ENCODE measurements at regions not wholly inside any gene's neighbourhood (a gene's known extent, or its start where the extent isn't known, plus 50 kb on each side); places are given as distances from the start of the nearest gene placed in this dataset.

DNA sequence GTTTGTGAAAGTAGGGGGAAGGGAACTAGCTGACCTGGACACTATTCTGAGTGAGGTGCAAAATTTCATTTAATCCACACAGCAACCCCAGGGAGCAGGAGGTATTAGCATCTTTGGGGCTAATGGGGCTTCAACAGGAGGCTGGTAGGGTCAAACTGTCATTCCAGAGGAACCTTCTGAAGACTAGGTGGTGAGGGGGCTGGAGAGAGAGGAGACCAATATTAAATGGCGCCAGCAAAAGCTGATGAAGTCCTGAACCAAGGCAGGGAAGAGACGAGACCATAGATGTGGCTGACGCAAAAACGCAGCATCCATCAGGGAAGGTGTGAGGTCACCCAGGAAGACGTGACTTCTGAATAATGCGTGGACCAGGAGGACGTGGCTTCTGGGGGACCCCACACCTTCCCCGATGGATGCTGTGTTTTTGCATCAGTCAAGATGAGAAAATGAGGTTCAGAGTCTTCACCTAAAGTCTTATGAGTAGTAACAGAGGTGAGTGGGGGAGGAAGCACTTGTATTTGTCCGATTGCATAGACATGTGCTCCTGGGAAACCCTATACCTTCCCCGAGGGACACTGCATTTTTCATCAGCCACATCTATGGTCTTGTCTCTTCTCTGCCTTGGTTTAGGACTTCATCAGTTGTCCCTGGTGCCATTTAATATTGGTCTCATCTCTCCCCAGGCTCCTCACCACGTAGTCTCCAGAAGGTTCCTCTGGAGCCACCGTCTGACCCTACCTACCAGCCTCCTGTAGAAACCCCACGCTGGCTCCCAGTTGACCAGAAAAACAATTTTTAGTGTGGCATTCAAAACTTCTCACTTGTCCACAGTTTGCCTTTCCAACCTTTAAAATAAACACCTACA lies 188.6 kb downstream of the MYCN start:
- Histone ChIP-seq H3K27me3 (replicated peaks; ENCODE audit: insufficient read depth) (no peaks in the 10 kb centered on the region), H3K4me1 (replicated peaks) (no peaks in the 10 kb centered on the region), H3K9me3 (no peaks in the 10 kb centered on the region), H3K4me3 (no peak overlapping the region), H3K36me3 (no peaks in the 10 kb centered on the region), H3K27ac (no peak overlapping the region)
- DNase-seq (ENCODE audit: low spot score) = peak; percentile 0
- TF ChIP-seq, protein P1, sequence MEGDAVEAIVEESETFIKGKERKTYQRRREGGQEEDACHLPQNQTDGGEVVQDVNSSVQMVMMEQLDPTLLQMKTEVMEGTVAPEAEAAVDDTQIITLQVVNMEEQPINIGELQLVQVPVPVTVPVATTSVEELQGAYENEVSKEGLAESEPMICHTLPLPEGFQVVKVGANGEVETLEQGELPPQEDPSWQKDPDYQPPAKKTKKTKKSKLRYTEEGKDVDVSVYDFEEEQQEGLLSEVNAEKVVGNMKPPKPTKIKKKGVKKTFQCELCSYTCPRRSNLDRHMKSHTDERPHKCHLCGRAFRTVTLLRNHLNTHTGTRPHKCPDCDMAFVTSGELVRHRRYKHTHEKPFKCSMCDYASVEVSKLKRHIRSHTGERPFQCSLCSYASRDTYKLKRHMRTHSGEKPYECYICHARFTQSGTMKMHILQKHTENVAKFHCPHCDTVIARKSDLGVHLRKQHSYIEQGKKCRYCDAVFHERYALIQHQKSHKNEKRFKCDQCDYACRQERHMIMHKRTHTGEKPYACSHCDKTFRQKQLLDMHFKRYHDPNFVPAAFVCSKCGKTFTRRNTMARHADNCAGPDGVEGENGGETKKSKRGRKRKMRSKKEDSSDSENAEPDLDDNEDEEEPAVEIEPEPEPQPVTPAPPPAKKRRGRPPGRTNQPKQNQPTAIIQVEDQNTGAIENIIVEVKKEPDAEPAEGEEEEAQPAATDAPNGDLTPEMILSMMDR (IDR thresholded peaks at IDR 0.05) = no peak
- TF ChIP-seq POLR2A (IDR thresholded peaks at IDR 0.05) (no peak), POLR2AphosphoS5 (IDR thresholded peaks at IDR 0.05) (no peak)
- WGBS = 92% methylated on average over 13 of the region's 13 CpGs
- intact Hi-C loops (cut with DNase I) = no loop called here

DNA sequence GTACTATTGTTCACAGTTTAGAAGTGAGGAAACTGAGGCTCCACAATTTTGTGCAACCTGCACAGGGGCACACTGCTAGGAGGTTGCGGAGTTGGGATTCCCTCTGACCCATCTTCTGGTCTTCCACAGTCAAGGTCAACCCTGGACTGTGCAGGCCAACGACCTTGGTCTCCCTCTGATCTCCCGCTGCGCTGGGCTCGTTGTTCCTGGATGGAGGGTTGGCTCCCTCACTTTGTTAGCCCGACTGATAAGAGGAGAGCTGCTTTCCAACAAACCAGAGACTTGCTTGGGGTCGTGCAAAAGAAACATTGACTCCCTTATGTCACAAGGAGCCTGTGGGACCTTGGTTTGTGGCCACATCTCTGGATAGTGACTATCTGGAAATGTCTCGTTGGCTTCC lies 187.6 kb downstream of the MYCN start:
- TF ChIP-seq, protein P1 (IDR thresholded peaks at IDR 0.05) = no peak
- TF ChIP-seq POLR2A (IDR thresholded peaks at IDR 0.05) (no peak), POLR2AphosphoS5 (IDR thresholded peaks at IDR 0.05) (no peak)
- whole genome bisulfite sequencing = 77% methylated on average over 8 of the region's 8 CpGs
- H3K9me3 ChIP-seq = no peaks in the 10 kb centered on the region
- H3K36me3 ChIP-seq = no peaks in the 10 kb centered on the region
- no peaks in the 10 kb centered on the region for H3K27me3 ChIP-seq (replicated peaks; ENCODE audit: insufficient read depth)
- H3K4me3 ChIP-seq = no peak overlapping the region
- intact Hi-C loops (cut with DNase I) = no loop called here
- DNase-seq (ENCODE audit: low spot score) = peak; percentile 1
- no peak overlapping the region for H3K27ac ChIP-seq
- H3K4me1 ChIP-seq (replicated peaks) = no peaks in the 10 kb centered on the region

DNA sequence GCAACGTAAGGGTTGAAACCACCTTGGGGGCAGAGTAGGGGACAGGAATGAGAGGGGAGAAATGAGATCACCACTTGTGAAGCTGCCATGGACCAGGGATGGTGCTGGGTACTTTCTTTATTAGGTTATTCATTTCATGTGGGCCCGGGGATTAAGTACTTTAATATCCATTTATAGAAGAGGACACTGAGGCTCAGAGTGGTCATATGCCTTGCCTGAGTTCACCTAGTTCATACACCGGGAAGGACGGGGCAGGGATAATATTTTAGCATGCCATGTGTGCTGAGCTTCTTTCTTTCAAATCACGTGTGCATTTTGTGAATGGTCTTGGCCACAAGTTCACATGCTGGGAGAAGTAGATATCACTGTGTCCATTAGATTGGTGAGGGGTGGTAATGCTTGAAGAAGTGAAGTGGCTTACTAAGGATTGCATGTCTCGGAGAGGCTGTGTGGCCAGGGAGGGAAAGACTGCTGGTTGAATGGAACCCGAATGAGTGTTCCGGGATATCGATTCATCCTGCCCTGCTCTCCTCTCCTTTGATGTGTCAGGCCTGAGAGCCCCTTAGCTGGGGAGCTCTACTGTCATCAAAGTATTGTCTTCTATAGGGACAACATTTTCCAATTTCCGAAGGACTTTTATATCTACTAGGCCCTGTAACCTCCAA lies 187.1 kb downstream of the MYCN start:
- Histone ChIP-seq H3K4me1 (replicated peaks) (no peaks in the 10 kb centered on the region), H3K27ac (no peak overlapping the region), H3K36me3 (no peaks in the 10 kb centered on the region), H3K27me3 (replicated peaks; ENCODE audit: insufficient read depth) (no peaks in the 10 kb centered on the region), H3K9me3 (no peaks in the 10 kb centered on the region), H3K4me3 (no peak overlapping the region)
- TF ChIP-seq POLR2A (IDR thresholded peaks at IDR 0.05) (no peak), POLR2AphosphoS5 (IDR thresholded peaks at IDR 0.05) (no peak)
- TF ChIP-seq, protein P1 (IDR thresholded peaks at IDR 0.05) = no peak
- DNase-seq (ENCODE audit: low spot score) = no peak
- intact Hi-C loops (cut with DNase I) = no loop called here
- 95% methylated on average over 10 of the region's 10 CpGs for WGBS

DNA sequence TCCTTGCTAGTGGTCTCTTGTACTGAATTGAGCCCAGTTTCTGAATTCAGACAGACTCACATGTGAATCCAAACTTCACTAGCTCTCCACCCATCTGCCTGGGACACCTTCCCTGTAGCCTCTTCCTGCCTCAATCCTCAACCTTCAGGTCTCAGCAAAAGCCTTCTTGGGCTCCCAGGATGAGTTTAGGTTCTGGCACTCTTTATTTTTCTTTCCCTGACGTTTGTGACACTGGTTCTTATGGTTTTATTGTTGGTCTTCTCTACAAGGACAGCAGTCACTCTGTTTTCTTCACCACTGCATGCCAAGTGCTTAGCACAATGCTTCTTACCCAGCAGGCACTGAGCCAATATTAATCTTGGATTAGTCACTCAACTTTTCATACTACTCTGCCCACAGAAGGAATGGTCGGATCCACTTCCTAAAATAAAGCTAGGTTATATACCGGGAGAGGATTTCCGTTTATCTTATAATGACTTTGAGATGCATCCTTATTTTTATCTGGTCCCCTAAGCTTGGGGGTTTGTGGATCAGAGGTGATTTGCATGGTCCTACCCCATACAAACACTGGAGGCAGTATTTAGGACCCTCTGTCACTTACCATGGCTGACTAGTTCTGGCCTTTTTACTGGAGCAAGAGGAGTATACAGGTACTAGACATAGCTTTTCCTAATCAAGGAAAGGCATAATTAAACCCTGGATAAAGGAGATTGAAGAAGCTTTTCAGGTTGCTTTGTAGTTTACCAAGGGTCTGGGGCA lies 186.3 kb downstream of the MYCN start:
- no peaks in the 10 kb centered on the region for H3K9me3 ChIP-seq
- 67% methylated on average over 4 of the region's 4 CpGs for WGBS
- no peaks in the 10 kb centered on the region for H3K27me3 ChIP-seq (replicated peaks; ENCODE audit: insufficient read depth)
- intact Hi-C loops (cut with DNase I) = no loop called here
- H3K4me3 ChIP-seq = no peak overlapping the region
- TF ChIP-seq, protein P1 (IDR thresholded peaks at IDR 0.05) = no peak
- TF ChIP-seq POLR2A (IDR thresholded peaks at IDR 0.05) (no peak), POLR2AphosphoS5 (IDR thresholded peaks at IDR 0.05) (no peak)
- H3K27ac ChIP-seq = no peak overlapping the region
- H3K36me3 ChIP-seq = no peaks in the 10 kb centered on the region
- DNase-seq (ENCODE audit: low spot score) = no peak
- H3K4me1 ChIP-seq (replicated peaks) = no peaks in the 10 kb centered on the region
